AG09319 (cell line): ENCODE measurements at regions not wholly inside any gene's neighbourhood (a gene's known extent, or its start where the extent isn't known, plus 50 kb on each side); places are given as distances from the start of the nearest gene placed in this dataset.

ENCODE experiments used
- DNase-seq: peaks from one replicate; pipeline ENCODE4 v3.0.0-alpha.2; 2010; ENCODE audit warnings: low read depth; ENCODE audit errors: extremely low read depth
- TF ChIP-seq, protein P1 (sequence below): IDR thresholded peaks from 2 replicates; pipeline ENCODE4 v1.5.1; 2011; ENCODE audit warnings: low read depth, mild to moderate bottlenecking, inconsistent platforms, low read length, moderate library complexity

DNA sequence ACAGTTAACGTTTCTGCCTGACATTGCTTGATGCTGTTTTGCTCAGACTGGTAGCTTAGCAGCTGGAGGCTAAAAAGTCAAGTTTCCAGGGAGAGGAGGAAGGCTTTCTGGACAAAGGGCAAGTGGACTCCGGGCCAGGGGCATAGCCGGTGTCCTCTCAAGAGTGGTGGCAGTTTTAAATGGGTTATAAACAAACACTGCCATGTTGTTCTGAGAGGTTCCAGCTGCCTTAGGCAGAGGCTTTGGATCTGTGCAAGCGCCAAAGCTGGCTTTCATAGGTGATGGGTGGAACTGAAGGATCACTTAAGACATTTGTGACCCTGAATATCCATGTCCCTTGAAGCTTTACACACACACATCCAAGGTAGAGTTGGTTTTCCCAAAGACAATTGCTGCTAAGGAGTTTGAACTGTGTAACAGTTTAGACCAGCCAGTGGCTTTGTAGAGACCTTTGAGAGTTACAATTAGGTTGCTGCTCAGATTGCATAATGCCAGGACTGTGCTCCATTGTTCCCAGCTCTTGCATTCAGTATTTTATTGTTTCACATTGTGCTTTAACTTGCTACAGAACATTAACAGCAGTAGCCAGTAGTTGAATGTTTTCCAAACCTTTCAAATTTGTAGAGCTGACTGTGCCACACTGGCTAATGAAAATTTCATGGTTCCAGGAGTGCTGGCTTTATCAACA lies 54.1 kb upstream of the AP1S2 start:
- DNase-seq: no peak
- TF ChIP-seq, protein P1, sequence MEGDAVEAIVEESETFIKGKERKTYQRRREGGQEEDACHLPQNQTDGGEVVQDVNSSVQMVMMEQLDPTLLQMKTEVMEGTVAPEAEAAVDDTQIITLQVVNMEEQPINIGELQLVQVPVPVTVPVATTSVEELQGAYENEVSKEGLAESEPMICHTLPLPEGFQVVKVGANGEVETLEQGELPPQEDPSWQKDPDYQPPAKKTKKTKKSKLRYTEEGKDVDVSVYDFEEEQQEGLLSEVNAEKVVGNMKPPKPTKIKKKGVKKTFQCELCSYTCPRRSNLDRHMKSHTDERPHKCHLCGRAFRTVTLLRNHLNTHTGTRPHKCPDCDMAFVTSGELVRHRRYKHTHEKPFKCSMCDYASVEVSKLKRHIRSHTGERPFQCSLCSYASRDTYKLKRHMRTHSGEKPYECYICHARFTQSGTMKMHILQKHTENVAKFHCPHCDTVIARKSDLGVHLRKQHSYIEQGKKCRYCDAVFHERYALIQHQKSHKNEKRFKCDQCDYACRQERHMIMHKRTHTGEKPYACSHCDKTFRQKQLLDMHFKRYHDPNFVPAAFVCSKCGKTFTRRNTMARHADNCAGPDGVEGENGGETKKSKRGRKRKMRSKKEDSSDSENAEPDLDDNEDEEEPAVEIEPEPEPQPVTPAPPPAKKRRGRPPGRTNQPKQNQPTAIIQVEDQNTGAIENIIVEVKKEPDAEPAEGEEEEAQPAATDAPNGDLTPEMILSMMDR: no peak

DNA sequence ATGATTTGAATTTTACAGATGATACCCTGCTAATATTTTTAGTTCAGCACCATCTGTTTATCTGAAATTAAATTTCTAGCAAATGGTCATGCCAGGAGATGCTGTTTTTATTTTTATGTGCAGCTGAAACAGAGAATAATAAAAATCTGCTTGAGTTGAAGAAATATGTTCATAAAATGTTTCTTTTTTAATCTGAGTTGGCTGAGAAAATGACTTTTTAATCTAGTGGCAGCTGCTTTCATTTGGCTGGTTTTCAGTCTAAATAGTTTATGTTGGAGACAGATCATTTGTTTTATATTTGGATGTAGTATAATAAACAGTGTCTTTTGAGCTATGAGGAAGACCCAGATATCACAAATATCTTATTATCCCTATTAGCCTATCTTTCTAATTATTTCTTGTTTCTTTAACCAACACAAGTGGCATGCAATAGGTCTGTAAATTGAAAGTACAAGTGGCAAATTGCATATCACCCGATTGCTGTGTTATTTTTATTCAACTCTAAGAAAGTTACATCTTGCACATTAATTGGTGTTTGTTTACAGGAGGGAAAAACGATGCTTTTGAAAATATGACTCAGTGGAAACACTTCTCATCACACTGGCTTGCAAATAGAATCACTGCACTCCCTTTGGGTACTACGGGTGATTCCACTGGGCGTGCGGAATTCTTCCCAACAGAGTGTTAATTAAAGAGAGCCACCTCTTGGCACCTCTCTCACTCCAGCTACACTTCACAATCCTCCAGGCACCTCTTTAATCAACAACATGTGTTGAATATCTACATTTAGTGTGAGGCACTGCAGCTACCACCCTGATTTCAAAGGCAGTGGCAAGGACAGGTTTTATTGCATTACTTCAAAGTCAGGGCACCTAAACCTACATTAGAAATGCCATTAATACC lies 51.7 kb upstream of the AP1S2 start:
- DNase-seq: no peak
- TF ChIP-seq, protein P1: no peak
